Lung (tissue), 11 donors: ENCODE measurements at regions not wholly inside any gene's neighbourhood (a gene's known extent, or its start where the extent isn't known, plus 50 kb on each side); places are given as distances from the start of the nearest gene placed in this dataset.

Source experiments
- ATAC-seq: fragments of 200-7000 bp; cut with Tn5 transposase; one replicate; pipeline ENCODE4 v1.9.1; 2020; ENCODE audit warnings: moderate number of reproducible peaks; ENCODE audit not compliant: insufficient read depth, low FRiP score
- DNase-seq, 3 donors: peaks; one replicate each; pipeline ENCODE4 v3.0.0-alpha.2; 2013 to 2017
- H3K27ac ChIP-seq, 2 donors: one replicate each; pipeline ENCODE4 v1.5.1; 2013; ENCODE audit warnings: mild to moderate bottlenecking in 2 of 2, moderate library complexity in 2 of 2, control low read depth in 1 of 2, inconsistent platforms in 1 of 2, low read depth in 1 of 2, low read length in 1 of 2
- H3K27me3 ChIP-seq, 3 donors: one replicate each; pipeline ENCODE4 v1.5.1; 2013; ENCODE audit warnings: low read length in 2 of 3; ENCODE audit not compliant: control insufficient read depth in 3 of 3, insufficient read depth in 3 of 3
- H3K36me3 ChIP-seq, 4 donors: one replicate each; pipeline ENCODE4 v1.5.1; 2013; ENCODE audit warnings: low read length in 4 of 4, mild to moderate bottlenecking in 1 of 4, moderate library complexity in 1 of 4; ENCODE audit not compliant: control insufficient read depth in 4 of 4, insufficient read depth in 4 of 4
- H3K4me1 ChIP-seq, 5 donors: one replicate each; pipeline ENCODE4 v1.5.1; 2013; ENCODE audit warnings: low read length in 5 of 5, mild to moderate bottlenecking in 2 of 5, moderate library complexity in 1 of 5; ENCODE audit not compliant: control insufficient read depth in 5 of 5, insufficient read depth in 5 of 5
- H3K4me3 ChIP-seq: one replicate; pipeline ENCODE4 v1.5.1; 2013; ENCODE audit warnings: mild to moderate bottlenecking, control low read depth, moderate library complexity
- H3K9ac ChIP-seq, 2 donors: one replicate each; pipeline ENCODE4 v1.5.1; 2013; ENCODE audit warnings: low read length in 2 of 2, control low read depth in 1 of 2; ENCODE audit not compliant: insufficient read depth in 1 of 2
- H3K9me3 ChIP-seq, 4 donors: one replicate each; pipeline ENCODE4 v1.5.1; 2013; ENCODE audit warnings: low read length in 3 of 4, mild to moderate bottlenecking in 1 of 4, moderate library complexity in 1 of 4; ENCODE audit not compliant: control insufficient read depth in 4 of 4, insufficient read depth in 3 of 4
- CTCF ChIP-seq: IDR thresholded peaks from 2 replicates; pipeline ENCODE4 v1.5.1; 2012; ENCODE audit warnings: mild to moderate bottlenecking; ENCODE audit errors: control extremely low read depth, extremely low read depth
- WGBS, 2 donors: extraction: QIAGEN DNeasy Blood & Tissue Kit; methylation state at CpG; one replicate each; pipeline ENCODE4 v1.1.7; 2013; 5-methylcytosine and 5-hydroxymethylcytosine counted together
- donor health status: control.
- donor health status: control.
- donor health status: Bipolar disorder and iron deficiency.
- donor health status: healthy.
- donor health status: DM: yes; HTN: yes; CAD: no.

DNA sequence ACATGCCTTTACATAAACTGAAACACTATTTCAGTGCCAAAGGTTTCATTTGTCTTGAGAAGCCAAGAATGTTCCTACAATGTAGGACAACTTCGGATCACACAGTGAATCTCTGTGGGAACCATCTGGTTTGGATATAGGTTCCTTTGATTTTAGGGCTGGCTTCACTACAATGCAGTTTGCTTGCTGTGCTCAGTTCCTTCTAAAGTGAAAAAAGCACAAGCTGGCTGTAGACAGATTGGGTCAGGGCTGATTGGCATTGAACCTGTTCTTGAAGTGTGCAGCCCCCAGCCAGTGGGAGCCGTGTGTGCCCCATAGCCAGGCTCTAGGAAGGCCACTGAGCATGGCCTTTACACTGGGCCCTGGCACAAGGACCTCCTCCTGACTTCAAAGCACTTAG is 167.9 kb upstream of the HNRNPA3 start:
- H3K9me3 ChIP-seq, result peaks cover 0 to 3% (median 0%) of the 10 kb centered on the region in 4 donors
- H3K27me3 ChIP-seq, result no peaks in the 10 kb centered on the region
- no peak overlapping the region for H3K4me3 ChIP-seq
- peaks cover 0 to 3% (median 0%) of the 10 kb centered on the region in 5 donors for H3K4me1 ChIP-seq
- no peak overlapping the region for H3K27ac ChIP-seq
- no peak for TF ChIP-seq CTCF
- ATAC-seq (no peak), DNase-seq (no peak)
- WGBS, 2 donors, result 69 to 76% methylated on average over 2 of the region's 2 CpGs
- H3K36me3 ChIP-seq, result no peaks in the 10 kb centered on the region
- no peak overlapping the region for H3K9ac ChIP-seq

DNA sequence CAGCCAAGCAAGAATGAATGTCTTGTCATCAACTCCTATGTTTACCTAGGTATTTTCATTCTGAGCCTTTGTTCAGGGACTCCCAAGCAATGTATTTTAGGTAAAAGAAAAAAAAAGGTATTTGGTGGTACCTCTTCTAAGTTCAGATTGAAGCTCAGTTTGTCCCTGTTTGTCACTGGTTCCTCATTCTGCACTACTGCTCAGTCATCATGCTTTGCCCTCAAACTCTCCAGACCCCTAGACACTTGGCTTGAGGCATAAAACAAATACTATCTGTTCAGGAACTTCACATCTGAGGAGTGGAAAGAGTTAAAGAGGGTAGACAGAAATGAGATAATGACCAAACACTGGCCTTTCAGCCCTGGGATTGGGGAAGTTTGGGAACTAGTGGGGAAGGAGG is 163.6 kb upstream of the HNRNPA3 start:
- Histone ChIP-seq H3K27ac (no peak overlapping the region), H3K9me3 (peaks cover 0 to 3% (median 0%) of the 10 kb centered on the region in 4 donors), H3K27me3 (no peaks in the 10 kb centered on the region), H3K4me1 (peaks cover 0 to 3% (median 0%) of the 10 kb centered on the region in 5 donors), H3K9ac (no peak overlapping the region), H3K36me3 (no peaks in the 10 kb centered on the region), H3K4me3 (no peak overlapping the region)
- ATAC-seq (no peak), DNase-seq (no peak)
- TF ChIP-seq CTCF, result no peak

DNA sequence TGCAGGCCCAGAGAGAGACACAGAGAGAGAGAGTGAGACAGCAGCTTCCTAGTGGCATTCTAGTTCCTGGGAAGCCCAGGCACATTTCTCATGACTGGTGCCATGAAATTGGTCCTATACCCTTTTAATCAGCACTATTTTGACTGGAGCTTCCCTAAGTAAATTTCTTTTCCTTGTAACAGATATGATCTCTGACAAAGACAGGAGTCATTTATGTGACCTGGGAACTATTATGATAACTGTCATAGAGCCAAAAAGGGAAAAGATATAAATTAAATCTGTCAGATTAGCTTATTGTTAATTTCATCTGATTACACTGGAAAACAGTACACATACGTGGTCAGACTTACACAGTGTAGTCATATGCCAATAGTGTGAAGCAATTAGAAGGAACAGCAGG is 161.3 kb upstream of the HNRNPA3 start:
- no peak for TF ChIP-seq CTCF
- no peaks in the 10 kb centered on the region for H3K36me3 ChIP-seq
- H3K27me3 ChIP-seq, result no peaks in the 10 kb centered on the region
- H3K9me3 ChIP-seq, result peaks cover 0 to 3% (median 0%) of the 10 kb centered on the region in 4 donors
- peaks cover 0 to 6% (median 0%) of the 10 kb centered on the region in 5 donors for H3K4me1 ChIP-seq
- DNase-seq (no peak), ATAC-seq (no peak)
- H3K9ac ChIP-seq, result no peak overlapping the region
- H3K27ac ChIP-seq, result no peak overlapping the region
- WGBS, 2 donors, result 56 to 63% methylated on average over 1 of the region's 1 CpG
- no peak overlapping the region for H3K4me3 ChIP-seq

DNA sequence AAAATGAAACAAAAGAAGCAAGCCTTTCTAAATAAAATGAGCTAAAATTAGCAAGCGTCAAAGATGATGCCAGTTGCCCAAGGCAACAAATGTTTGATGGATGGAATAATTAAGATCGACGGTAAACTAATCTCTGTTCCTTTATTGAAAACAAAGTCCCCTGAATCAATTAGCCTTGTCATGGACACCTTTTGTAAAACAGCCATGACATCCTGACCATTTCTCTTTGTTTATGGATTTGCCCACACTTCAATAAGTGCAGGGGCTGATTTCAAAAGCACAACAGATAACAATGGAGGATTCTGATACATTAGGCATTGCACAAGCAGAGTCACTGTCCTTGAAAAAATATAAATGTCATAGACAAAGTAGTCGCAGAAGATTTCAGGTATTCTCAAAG is 160.1 kb upstream of the HNRNPA3 start:
- no peaks in the 10 kb centered on the region for H3K36me3 ChIP-seq
- no peak for TF ChIP-seq CTCF
- H3K4me1 ChIP-seq, result peaks cover 0 to 16% (median 0%) of the 10 kb centered on the region in 5 donors
- WGBS, 2 donors, result 67 to 80% methylated on average over 4 of the region's 4 CpGs
- H3K27me3 ChIP-seq, result no peaks in the 10 kb centered on the region
- H3K9me3 ChIP-seq, result peaks cover 0 to 3% (median 0%) of the 10 kb centered on the region in 4 donors
- no peak for ATAC-seq
- H3K9ac ChIP-seq, result no peak overlapping the region
- H3K4me3 ChIP-seq, result no peak overlapping the region
- DNase-seq, result no peak
- H3K27ac ChIP-seq, result no peak overlapping the region
